Fibroblast of the aortic adventitia (primary cell): ENCODE measurements at regions not wholly inside any gene's neighbourhood (a gene's known extent, or its start where the extent isn't known, plus 50 kb on each side); places are given as distances from the start of the nearest gene placed in this dataset.

Source experiments
- DNase-seq: peaks from one replicate; pipeline ENCODE4 v3.0.0-alpha.2; 2010; ENCODE audit warnings: low read depth
- H3K4me3 ChIP-seq: 2 replicates; pipeline ENCODE4 v1.5.1; 2011; ENCODE audit warnings: low read depth, mild to moderate bottlenecking, control low read depth, low read length, moderate library complexity
- CTCF ChIP-seq: IDR thresholded peaks from 2 replicates; pipeline ENCODE4 v1.5.1; 2011; ENCODE audit warnings: mild to moderate bottlenecking, low read length, control low read depth, inconsistent platforms; ENCODE audit not compliant: insufficient read depth

GRCh38 chr19:27671876-27672275 is 1541.1 kb downstream of the UQCRFS1 start:
- no peak for TF ChIP-seq CTCF
- DNase-seq, result no peak
- no peak overlapping the region for H3K4me3 ChIP-seq

- TF ChIP-seq CTCF, result no peak
- no peak for DNase-seq
- no peak overlapping the region for H3K4me3 ChIP-seq
Measured at GRCh38 chr19:27660428-27660827, 1552.5 kb downstream of the UQCRFS1 start.

GRCh38 chr19:27657271-27658051 is 1555.5 kb downstream of the UQCRFS1 start:
- DNase-seq, result no peak
- no peak for TF ChIP-seq CTCF
- no peak overlapping the region for H3K4me3 ChIP-seq

- TF ChIP-seq CTCF, result no peak
- H3K4me3 ChIP-seq, result no peak overlapping the region
- DNase-seq, result no peak
Measured at GRCh38 chr19:27654266-27654990, 1558.5 kb downstream of the UQCRFS1 start.

GRCh38 chr19:27652796-27653195 is 1560.2 kb downstream of the UQCRFS1 start:
- TF ChIP-seq CTCF, result no peak
- no peak overlapping the region for H3K4me3 ChIP-seq
- DNase-seq, result no peak

GRCh38 chr19:27652281-27652680 is 1560.7 kb downstream of the UQCRFS1 start:
- no peak for DNase-seq
- no peak overlapping the region for H3K4me3 ChIP-seq
- TF ChIP-seq CTCF, result no peak
